ENCODE measurements at regions not wholly inside any gene's neighbourhood (a gene's known extent, or its start where the extent isn't known, plus 50 kb on each side); places are given as distances from the start of the nearest gene placed in this dataset.

DNA sequence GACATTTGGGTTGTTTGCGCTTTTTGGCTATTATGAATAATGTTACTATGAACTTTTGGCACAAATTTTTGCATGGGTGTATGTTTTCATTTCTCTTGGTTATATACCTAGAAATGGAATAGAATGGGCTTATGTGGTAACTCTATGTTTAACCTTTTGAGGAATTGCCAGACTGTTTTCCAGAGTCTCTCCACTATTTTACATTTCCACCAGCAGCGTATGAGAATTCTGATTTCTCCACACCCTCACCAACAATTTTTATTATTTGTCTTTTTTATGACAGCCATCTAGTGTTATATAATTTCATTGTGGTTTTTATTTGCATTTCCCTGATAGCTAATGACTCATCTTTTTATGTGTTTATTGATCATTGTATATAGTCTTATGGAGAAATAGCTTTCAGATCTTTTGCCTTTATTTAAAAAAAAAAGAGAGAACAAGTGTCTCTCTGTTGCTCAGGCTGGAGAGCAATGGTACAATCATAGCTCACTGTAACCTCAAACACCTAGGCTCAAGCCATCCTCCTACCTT, 247.2 kb downstream of the OPA1 start:
- TF ChIP-seq, protein P1, sequence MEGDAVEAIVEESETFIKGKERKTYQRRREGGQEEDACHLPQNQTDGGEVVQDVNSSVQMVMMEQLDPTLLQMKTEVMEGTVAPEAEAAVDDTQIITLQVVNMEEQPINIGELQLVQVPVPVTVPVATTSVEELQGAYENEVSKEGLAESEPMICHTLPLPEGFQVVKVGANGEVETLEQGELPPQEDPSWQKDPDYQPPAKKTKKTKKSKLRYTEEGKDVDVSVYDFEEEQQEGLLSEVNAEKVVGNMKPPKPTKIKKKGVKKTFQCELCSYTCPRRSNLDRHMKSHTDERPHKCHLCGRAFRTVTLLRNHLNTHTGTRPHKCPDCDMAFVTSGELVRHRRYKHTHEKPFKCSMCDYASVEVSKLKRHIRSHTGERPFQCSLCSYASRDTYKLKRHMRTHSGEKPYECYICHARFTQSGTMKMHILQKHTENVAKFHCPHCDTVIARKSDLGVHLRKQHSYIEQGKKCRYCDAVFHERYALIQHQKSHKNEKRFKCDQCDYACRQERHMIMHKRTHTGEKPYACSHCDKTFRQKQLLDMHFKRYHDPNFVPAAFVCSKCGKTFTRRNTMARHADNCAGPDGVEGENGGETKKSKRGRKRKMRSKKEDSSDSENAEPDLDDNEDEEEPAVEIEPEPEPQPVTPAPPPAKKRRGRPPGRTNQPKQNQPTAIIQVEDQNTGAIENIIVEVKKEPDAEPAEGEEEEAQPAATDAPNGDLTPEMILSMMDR (IDR thresholded peaks at IDR 0.05; ENCODE audit: poor library complexity): no peak
- TF ChIP-seq EZH2phosphoT487 (IDR thresholded peaks at IDR 0.05; ENCODE audit: low read depth, severe bottlenecking, unreplicated experiment) (no peak), EZH2 (IDR thresholded peaks at IDR 0.05; ENCODE audit: borderline replicate concordance) (no peak)

Measured in hepatocyte (in vitro differentiated cells).